Esophagus squamous epithelium (tissue), 4 donors: ENCODE measurements at regions not wholly inside any gene's neighbourhood (a gene's known extent, or its start where the extent isn't known, plus 50 kb on each side); places are given as distances from the start of the nearest gene placed in this dataset.

Experiments used
- POLR2A ChIP-seq, 4 donors: fragments of 450-650 bp; IDR thresholded peaks; one replicate each; pipeline ENCODE4 v1.6.1; 2017; ENCODE audit warnings: antibody characterized with exemption in 4 of 4, mild to moderate bottlenecking in 4 of 4, moderate library complexity in 3 of 4
- TF ChIP-seq, protein P1 (sequence below), 6 experiments: fragments of 450-650 bp in 4 of 6; fragments of 200-600 bp in 2 of 6; sonication (generic) in 2 of 6; IDR thresholded peaks; one replicate each; pipeline ENCODE4 v1.5.1; 2016 to 2019; ENCODE audit warnings: antibody characterized with exemption in 6 of 6, mild to moderate bottlenecking in 4 of 6, moderate library complexity in 4 of 6

DNA sequence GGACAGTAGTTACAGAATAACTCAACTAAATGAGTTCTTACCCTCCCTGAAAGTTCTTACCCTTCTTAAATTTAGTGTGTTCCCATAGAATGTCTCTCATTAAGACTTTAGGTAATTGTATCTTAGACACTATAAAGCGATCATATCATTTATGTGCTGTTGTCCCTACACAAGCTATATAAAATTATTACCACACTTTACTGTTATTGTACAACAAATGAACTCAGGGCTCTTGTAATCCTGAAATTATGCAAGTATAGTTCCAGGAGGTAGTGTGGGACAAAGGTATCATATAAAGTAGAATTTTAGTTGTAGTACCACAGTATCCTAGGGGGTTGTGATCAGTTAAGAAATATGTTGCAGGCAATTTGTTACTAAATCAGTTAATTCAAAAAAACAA, 167.4 kb upstream of the CARMIL1 start:
- TF ChIP-seq, protein P1, sequence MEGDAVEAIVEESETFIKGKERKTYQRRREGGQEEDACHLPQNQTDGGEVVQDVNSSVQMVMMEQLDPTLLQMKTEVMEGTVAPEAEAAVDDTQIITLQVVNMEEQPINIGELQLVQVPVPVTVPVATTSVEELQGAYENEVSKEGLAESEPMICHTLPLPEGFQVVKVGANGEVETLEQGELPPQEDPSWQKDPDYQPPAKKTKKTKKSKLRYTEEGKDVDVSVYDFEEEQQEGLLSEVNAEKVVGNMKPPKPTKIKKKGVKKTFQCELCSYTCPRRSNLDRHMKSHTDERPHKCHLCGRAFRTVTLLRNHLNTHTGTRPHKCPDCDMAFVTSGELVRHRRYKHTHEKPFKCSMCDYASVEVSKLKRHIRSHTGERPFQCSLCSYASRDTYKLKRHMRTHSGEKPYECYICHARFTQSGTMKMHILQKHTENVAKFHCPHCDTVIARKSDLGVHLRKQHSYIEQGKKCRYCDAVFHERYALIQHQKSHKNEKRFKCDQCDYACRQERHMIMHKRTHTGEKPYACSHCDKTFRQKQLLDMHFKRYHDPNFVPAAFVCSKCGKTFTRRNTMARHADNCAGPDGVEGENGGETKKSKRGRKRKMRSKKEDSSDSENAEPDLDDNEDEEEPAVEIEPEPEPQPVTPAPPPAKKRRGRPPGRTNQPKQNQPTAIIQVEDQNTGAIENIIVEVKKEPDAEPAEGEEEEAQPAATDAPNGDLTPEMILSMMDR (IDR thresholded peaks at IDR 0.05), result no peak
- no peak for TF ChIP-seq POLR2A (IDR thresholded peaks at IDR 0.05)
